NCI-H2196 treated with DMSO at 0.1 percent for 48 hours (cell line): ENCODE measurements at regions not wholly inside any gene's neighbourhood (a gene's known extent, or its start where the extent isn't known, plus 50 kb on each side); places are given as distances from the start of the nearest gene placed in this dataset.
"Not testable (repeated sequence)": the region's sequence is repeated elsewhere in the genome, so short reads cannot be mapped to it uniquely, and the experiment has no call there.

ENCODE experiments used
- DNase-seq: peaks from one replicate; lab custom pipeline; 2025; ENCODE audit not compliant: unreplicated experiment; lab: John Stamatoyannopoulos, UW

GRCh38 chr7:23887660-23888059 lies 177.6 kb downstream of the STK31 start:
- no peak for DNase-seq

- DNase-seq, result no peak
Observed at GRCh38 chr7:23888958-23889357, 178.9 kb downstream of the STK31 start.

GRCh38 chr7:23889566-23889965 lies 179.5 kb downstream of the STK31 start:
- DNase-seq, result no peak

GRCh38 chr7:23892019-23892418 lies 182.0 kb downstream of the STK31 start:
- DNase-seq, result no peak

GRCh38 chr7:23893176-23893941 lies 183.3 kb downstream of the STK31 start:
- no peak for DNase-seq

- DNase-seq, result no peak
Observed at GRCh38 chr7:23893942-23894891, 184.2 kb downstream of the STK31 start.

GRCh38 chr7:23894892-23895569 lies 185.0 kb downstream of the STK31 start:
- no peak for DNase-seq

- no peak for DNase-seq
Observed at GRCh38 chr7:23895666-23896096, 185.7 kb downstream of the STK31 start.

- DNase-seq, result no peak
Observed at GRCh38 chr7:23898619-23899018, 188.6 kb downstream of the STK31 start.

GRCh38 chr7:23904901-23905300 lies 194.9 kb downstream of the STK31 start:
- DNase-seq, result not testable (repeated sequence)

GRCh38 chr7:23907012-23907411 lies 197.0 kb downstream of the STK31 start:
- DNase-seq, result no peak

GRCh38 chr7:23909426-23909825 lies 199.4 kb downstream of the STK31 start:
- DNase-seq, result no peak

GRCh38 chr7:23912065-23912464 lies 202.0 kb downstream of the STK31 start:
- DNase-seq, result no peak

- no peak for DNase-seq
Observed at GRCh38 chr7:23913016-23913415, 203.0 kb downstream of the STK31 start.

GRCh38 chr7:23915236-23915635 lies 205.2 kb downstream of the STK31 start:
- DNase-seq, result no peak

- no peak for DNase-seq
Observed at GRCh38 chr7:23918286-23918685, 208.3 kb downstream of the STK31 start.

GRCh38 chr7:23918856-23919255 lies 208.8 kb downstream of the STK31 start:
- no peak for DNase-seq

- no peak for DNase-seq
Observed at GRCh38 chr7:23925088-23925487, 215.1 kb downstream of the STK31 start.

GRCh38 chr7:23927709-23928417 lies 217.8 kb downstream of the STK31 start:
- DNase-seq, result no peak

- no peak for DNase-seq
Observed at GRCh38 chr7:23928418-23928775, 218.4 kb downstream of the STK31 start.

- no peak for DNase-seq
Observed at GRCh38 chr7:23930312-23930711, 220.3 kb downstream of the STK31 start.
